K562 (cell line): ENCODE measurements at regions not wholly inside any gene's neighbourhood (a gene's known extent, or its start where the extent isn't known, plus 50 kb on each side); places are given as distances from the start of the nearest gene placed in this dataset.

ENCODE experiments used
- NCOA1 ChIP-seq: fragments of 450-650 bp; IDR thresholded peaks from 2 replicates; pipeline ENCODE4 v1.6.1; 2016; ENCODE audit warnings: low read depth
- TSHZ1 ChIP-seq: fragments of 250-450 bp; sonication (Bioruptor Pico); IDR thresholded peaks from 2 replicates; pipeline ENCODE4 v1.4.0; 2020; ENCODE audit warnings: mild to moderate bottlenecking, moderate library complexity
- TF ChIP-seq, protein P1 (sequence below), 2 experiments: fragments of 450-650 bp in 1 of 2; sonication (generic) in 1 of 2; formaldehyde crosslinking in 1 of 2; IDR thresholded peaks; 2 replicates each; pipeline versions ENCODE4 v1.7.1 to v1.9.0; 2016 to 2022; ENCODE audit warnings: inconsistent platforms in 1 of 2, mild to moderate bottlenecking in 1 of 2, missing genetic modification reagents in 1 of 2

GRCh38 chr1:87560137-87560536 lies 231.5 kb downstream of the LMO4 start (continued):
- TF ChIP-seq, protein P1, sequence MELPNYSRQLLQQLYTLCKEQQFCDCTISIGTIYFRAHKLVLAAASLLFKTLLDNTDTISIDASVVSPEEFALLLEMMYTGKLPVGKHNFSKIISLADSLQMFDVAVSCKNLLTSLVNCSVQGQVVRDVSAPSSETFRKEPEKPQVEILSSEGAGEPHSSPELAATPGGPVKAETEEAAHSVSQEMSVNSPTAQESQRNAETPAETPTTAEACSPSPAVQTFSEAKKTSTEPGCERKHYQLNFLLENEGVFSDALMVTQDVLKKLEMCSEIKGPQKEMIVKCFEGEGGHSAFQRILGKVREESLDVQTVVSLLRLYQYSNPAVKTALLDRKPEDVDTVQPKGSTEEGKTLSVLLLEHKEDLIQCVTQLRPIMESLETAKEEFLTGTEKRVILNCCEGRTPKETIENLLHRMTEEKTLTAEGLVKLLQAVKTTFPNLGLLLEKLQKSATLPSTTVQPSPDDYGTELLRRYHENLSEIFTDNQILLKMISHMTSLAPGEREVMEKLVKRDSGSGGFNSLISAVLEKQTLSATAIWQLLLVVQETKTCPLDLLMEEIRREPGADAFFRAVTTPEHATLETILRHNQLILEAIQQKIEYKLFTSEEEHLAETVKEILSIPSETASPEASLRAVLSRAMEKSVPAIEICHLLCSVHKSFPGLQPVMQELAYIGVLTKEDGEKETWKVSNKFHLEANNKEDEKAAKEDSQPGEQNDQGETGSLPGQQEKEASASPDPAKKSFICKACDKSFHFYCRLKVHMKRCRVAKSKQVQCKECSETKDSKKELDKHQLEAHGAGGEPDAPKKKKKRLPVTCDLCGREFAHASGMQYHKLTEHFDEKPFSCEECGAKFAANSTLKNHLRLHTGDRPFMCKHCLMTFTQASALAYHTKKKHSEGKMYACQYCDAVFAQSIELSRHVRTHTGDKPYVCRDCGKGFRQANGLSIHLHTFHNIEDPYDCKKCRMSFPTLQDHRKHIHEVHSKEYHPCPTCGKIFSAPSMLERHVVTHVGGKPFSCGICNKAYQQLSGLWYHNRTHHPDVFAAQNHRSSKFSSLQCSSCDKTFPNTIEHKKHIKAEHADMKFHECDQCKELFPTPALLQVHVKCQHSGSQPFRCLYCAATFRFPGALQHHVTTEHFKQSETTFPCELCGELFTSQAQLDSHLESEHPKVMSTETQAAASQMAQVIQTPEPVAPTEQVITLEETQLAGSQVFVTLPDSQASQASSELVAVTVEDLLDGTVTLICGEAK (IDR thresholded peaks at IDR 0.05): peak; percentile 80
- TF ChIP-seq, protein P1 (CRISPR knock-in tag; IDR thresholded peaks at IDR 0.05): no peak
- TF ChIP-seq TSHZ1 (CRISPR knock-in tag) (no peak), NCOA1 (no peak)
